B cell (primary cell): ENCODE measurements at regions not wholly inside any gene's neighbourhood (a gene's known extent, or its start where the extent isn't known, plus 50 kb on each side); places are given as distances from the start of the nearest gene placed in this dataset.

Experiments
- ATAC-seq: fragments of 200-7000 bp; cut with Tn5 transposase; one replicate; pipeline ENCODE4 v1.10.0; 2021; ENCODE audit warnings: low read depth, mild to moderate bottlenecking, moderate number of reproducible peaks, moderate library complexity
- CTCF ChIA-PET: fragments of 350-600 bp; sonication (Branson Sonifier 250); formaldehyde crosslinking; loops from one replicate; lab custom pipeline; 2021; ENCODE audit warnings: antibody characterized with exemption, inconsistent platforms; lab: Charles Lee
- POLR2A ChIA-PET: fragments of 350-600 bp; sonication (Branson Sonifier 250); formaldehyde crosslinking; loops from one replicate; lab custom pipeline; 2021; ENCODE audit warnings: antibody characterized with exemption; lab: Charles Lee
- DNase-seq: peaks from one replicate; pipeline ENCODE4 v3.0.0; 2013
- H2AFZ ChIP-seq: 2 replicates; pipeline ENCODE4 v1.6.1; 2012; ENCODE audit warnings: mild to moderate bottlenecking, low read depth, low read length; ENCODE audit not compliant: insufficient read depth, poor library complexity, severe bottlenecking
- H3K27ac ChIP-seq, 2 donors: 1 replicate in 1 of 2; 2 replicates in 1 of 2; pipeline ENCODE4 v1.5.1; 2012 to 2013; ENCODE audit warnings: low read length in 2 of 2, mild to moderate bottlenecking in 2 of 2, moderate library complexity in 1 of 2
- H3K27me3 ChIP-seq, 4 experiments: fragments of 200-600 bp in 1 of 4; sonication (generic) in 1 of 4; replicated peaks in 1 of 4; 1 replicate in 2 of 4; 2 replicates in 2 of 4; pipeline versions ENCODE4 v1.6.1 to v1.7.0; 2013 to 2016; ENCODE audit warnings: low read length in 3 of 4, mild to moderate bottlenecking in 2 of 4, mixed read lengths in 1 of 4, moderate library complexity in 1 of 4; ENCODE audit not compliant: insufficient read depth in 4 of 4, control insufficient read depth in 3 of 4; ENCODE audit errors: control extremely low read depth in 1 of 4
- H3K36me3 ChIP-seq, 2 experiments: replicated peaks in 1 of 2; 1 replicate in 1 of 2; 2 replicates in 1 of 2; pipeline versions ENCODE4 v1.6.1 to v1.7.1; 2013; ENCODE audit warnings: low read length in 1 of 2; ENCODE audit not compliant: insufficient read depth in 2 of 2, control insufficient read depth in 1 of 2; ENCODE audit errors: control extremely low read depth in 1 of 2, extremely low read depth in 1 of 2
- H3K4me1 ChIP-seq, 2 donors: fragments of 200-600 bp in 1 of 2; sonication (generic) in 1 of 2; 1 replicate in 1 of 2; 2 replicates in 1 of 2; pipeline versions ENCODE4 v1.5.1 to v1.6.1; 2013 to 2017; ENCODE audit warnings: low read length in 2 of 2; ENCODE audit not compliant: control insufficient read depth in 2 of 2, insufficient read depth in 2 of 2
- H3K4me2 ChIP-seq: replicated peaks from 2 replicates; pipeline ENCODE3; 2012; ENCODE audit warnings: mild to moderate bottlenecking, low read depth, low read length; ENCODE audit not compliant: poor library complexity, severe bottlenecking
- H3K4me3 ChIP-seq, 5 experiments: fragments of 200-600 bp in 1 of 5; sonication (generic) in 1 of 5; 1 replicate in 3 of 5; 2 replicates in 2 of 5; pipeline versions ENCODE4 v1.5.1 to v1.7.0; 2011 to 2016; ENCODE audit warnings: low read length in 4 of 5, mild to moderate bottlenecking in 4 of 5, low read depth in 2 of 5, control low read depth in 1 of 5, moderate library complexity in 1 of 5; ENCODE audit not compliant: insufficient read depth in 1 of 5; ENCODE audit errors: control extremely low read depth in 1 of 5, extremely low read depth in 1 of 5
- H3K79me2 ChIP-seq: fragments of 200-600 bp; sonication (generic); one replicate; pipeline ENCODE4 v1.6.0; 2016; ENCODE audit warnings: low read length; ENCODE audit not compliant: control insufficient read depth, insufficient read depth
- H3K9ac ChIP-seq: fragments of 200-600 bp; sonication (generic); 2 replicates; pipeline ENCODE4 v1.6.1; 2017; ENCODE audit warnings: mild to moderate bottlenecking, low read length, moderate library complexity
- H3K9me3 ChIP-seq, 3 donors: one replicate each; pipeline versions ENCODE4 v1.6.1 to v1.7.1; 2013; ENCODE audit warnings: low read length in 2 of 3; ENCODE audit not compliant: control insufficient read depth in 2 of 3, insufficient read depth in 1 of 3; ENCODE audit errors: control extremely low read depth in 1 of 3
- H4K20me1 ChIP-seq: 2 replicates; pipeline ENCODE4 v1.6.0; 2012; ENCODE audit warnings: mild to moderate bottlenecking, low read length; ENCODE audit not compliant: insufficient read depth, control insufficient read depth, poor library complexity, severe bottlenecking
- H3K27ac Mint-ChIP-seq: one replicate; pipeline ENCODE4 v1.8.0; 2021; ENCODE audit warnings: mixed read lengths
- H3K27me3 Mint-ChIP-seq: one replicate; pipeline ENCODE4 v1.8.0; 2021; ENCODE audit warnings: mixed read lengths
- H3K4me1 Mint-ChIP-seq: one replicate; pipeline ENCODE4 v1.8.0; 2021; ENCODE audit warnings: mixed read lengths
- H3K4me3 Mint-ChIP-seq: one replicate; pipeline ENCODE4 v1.8.0; 2021; ENCODE audit warnings: mixed read lengths
- H3K9me3 Mint-ChIP-seq: one replicate; pipeline ENCODE4 v1.8.0; 2022; ENCODE audit warnings: mixed read lengths; ENCODE audit not compliant: insufficient read depth
- EZH2 ChIP-seq: IDR thresholded peaks from 2 replicates; pipeline ENCODE4 v1.6.1; 2012; ENCODE audit warnings: borderline replicate concordance, low read depth, mild to moderate bottlenecking, moderate library complexity, low read length; ENCODE audit not compliant: insufficient read depth, poor library complexity, severe bottlenecking
- WGBS: methylation state at CpG from one replicate; pipeline ENCODE4 v1.1.5; 2013; ENCODE audit warnings: missing lambda C conversion rate; ENCODE audit not compliant: insufficient coverage; 5-methylcytosine and 5-hydroxymethylcytosine counted together
- intact Hi-C: fragments of 100-400 bp; cut with micrococcal nuclease; formaldehyde crosslinking; loops from one replicate; pipeline ENCODE4 v1.10.0; 2022
- TF ChIP-seq, protein P1 (sequence below): fragments of 200-600 bp; IDR thresholded peaks from one replicate; pipeline ENCODE4 v1.8.0; 2022; ENCODE audit warnings: antibody characterized with exemption, mild to moderate bottlenecking

DNA sequence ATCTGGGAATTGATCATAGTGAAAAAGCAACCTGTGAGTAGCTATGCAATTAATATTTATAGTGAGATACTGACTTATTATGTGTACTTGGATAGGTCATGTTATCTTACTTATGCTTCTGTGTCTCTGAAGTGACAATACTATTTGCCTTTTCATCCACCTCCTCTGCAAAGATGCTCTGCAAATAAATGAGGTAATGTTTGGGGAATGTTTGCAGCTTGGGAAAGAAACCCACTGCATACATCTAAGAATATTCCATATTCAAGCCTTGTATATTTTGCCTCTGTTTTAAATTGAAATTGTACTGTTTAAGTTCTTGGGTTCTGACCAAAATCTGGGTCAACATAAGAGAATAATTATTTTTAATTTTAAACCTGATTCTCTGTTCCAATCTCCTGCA is 217.4 kb upstream of the DTNA start:
- Histone ChIP-seq H3K27me3 (peaks cover 0 to 19% (median 4%) of the 10 kb centered on the region in 4 experiments), H2AFZ (no peak overlapping the region), H3K36me3 (no peaks in the 10 kb centered on the region), H3K4me3 (no peak overlapping the region), H3K4me1 (no peaks in the 10 kb centered on the region), H4K20me1 (no peaks in the 10 kb centered on the region), H3K27ac (no peak overlapping the region), H3K4me2 (no peak overlapping the region), H3K79me2 (no peaks in the 10 kb centered on the region), H3K9me3 (no peaks in the 10 kb centered on the region), H3K9ac (no peak overlapping the region)
- Mint-ChIP-seq H3K9me3 (no peaks in the 10 kb centered on the region), H3K4me3 (no peak overlapping the region), H3K27me3 (peaks cover 38% of the 10 kb centered on the region), H3K4me1 (no peaks in the 10 kb centered on the region), H3K27ac (no peak overlapping the region)
- TF ChIP-seq, protein P1, sequence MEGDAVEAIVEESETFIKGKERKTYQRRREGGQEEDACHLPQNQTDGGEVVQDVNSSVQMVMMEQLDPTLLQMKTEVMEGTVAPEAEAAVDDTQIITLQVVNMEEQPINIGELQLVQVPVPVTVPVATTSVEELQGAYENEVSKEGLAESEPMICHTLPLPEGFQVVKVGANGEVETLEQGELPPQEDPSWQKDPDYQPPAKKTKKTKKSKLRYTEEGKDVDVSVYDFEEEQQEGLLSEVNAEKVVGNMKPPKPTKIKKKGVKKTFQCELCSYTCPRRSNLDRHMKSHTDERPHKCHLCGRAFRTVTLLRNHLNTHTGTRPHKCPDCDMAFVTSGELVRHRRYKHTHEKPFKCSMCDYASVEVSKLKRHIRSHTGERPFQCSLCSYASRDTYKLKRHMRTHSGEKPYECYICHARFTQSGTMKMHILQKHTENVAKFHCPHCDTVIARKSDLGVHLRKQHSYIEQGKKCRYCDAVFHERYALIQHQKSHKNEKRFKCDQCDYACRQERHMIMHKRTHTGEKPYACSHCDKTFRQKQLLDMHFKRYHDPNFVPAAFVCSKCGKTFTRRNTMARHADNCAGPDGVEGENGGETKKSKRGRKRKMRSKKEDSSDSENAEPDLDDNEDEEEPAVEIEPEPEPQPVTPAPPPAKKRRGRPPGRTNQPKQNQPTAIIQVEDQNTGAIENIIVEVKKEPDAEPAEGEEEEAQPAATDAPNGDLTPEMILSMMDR, result no peak
- TF ChIP-seq EZH2, result no peak
- DNase-seq, result no peak
- intact Hi-C loops, result no loop called here
- POLR2A ChIA-PET, result no interaction called here
- CTCF ChIA-PET, result no interaction called here
- no peak for ATAC-seq

DNA sequence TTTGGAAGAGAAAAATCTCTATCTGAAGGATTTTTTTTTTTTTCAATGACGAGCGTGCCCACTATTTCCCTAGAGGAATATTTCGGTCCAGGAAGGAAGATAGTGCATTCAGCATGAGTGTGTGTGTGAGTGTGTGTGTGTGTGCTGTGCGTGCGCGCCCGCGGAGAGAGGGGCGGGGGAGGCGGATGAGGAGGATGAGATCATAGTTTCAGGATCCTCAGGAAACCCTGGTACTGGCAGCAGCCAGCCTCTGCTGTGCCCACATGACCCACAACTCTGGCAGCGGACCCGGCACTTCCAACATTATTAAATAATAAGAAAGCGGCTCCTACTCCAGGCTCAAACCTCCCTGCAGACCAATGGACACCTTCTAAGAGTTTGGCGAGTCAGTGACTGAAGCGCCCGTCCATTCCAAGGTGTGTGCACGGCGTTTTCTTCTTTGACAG is 217.0 kb upstream of the DTNA start:
- no peak for ATAC-seq
- intact Hi-C loops, result no loop called here
- H3K4me1 ChIP-seq, result no peaks in the 10 kb centered on the region
- H3K79me2 ChIP-seq, result no peaks in the 10 kb centered on the region
- no peak overlapping the region for H3K9ac ChIP-seq
- no peaks in the 10 kb centered on the region for H3K9me3 ChIP-seq
- ChIA-PET POLR2A (no interaction called here), CTCF (no interaction called here)
- Mint-ChIP-seq H3K4me1 (no peaks in the 10 kb centered on the region), H3K27ac (no peak overlapping the region), H3K27me3 (peaks cover 38% of the 10 kb centered on the region), H3K4me3 (no peak overlapping the region), H3K9me3 (no peaks in the 10 kb centered on the region)
- no peak for DNase-seq
- no peak overlapping the region for H3K4me3 ChIP-seq
- H2AFZ ChIP-seq, result no peak overlapping the region
- 4% methylated on average over 8 of the region's 18 CpGs for WGBS
- H3K36me3 ChIP-seq, result no peaks in the 10 kb centered on the region
- no peaks in the 10 kb centered on the region for H4K20me1 ChIP-seq
- H3K4me2 ChIP-seq, result no peak overlapping the region
- no peak for TF ChIP-seq EZH2
- TF ChIP-seq, protein P1, result no peak
- H3K27ac ChIP-seq, result no peak overlapping the region
- H3K27me3 ChIP-seq, result peaks cover 0 to 19% (median 4%) of the 10 kb centered on the region in 4 experiments
